Ishikawa (cell line): ENCODE measurements at regions not wholly inside any gene's neighbourhood (a gene's known extent, or its start where the extent isn't known, plus 50 kb on each side); places are given as distances from the start of the nearest gene placed in this dataset.

Source experiments
- CEBPB ChIP-seq: IDR thresholded peaks from 2 replicates; pipeline ENCODE4 v1.6.1; 2012
- CREB1 ChIP-seq: IDR thresholded peaks from 2 replicates; pipeline ENCODE4 v1.6.1; 2012; ENCODE audit warnings: low read depth
- EGR1 ChIP-seq: IDR thresholded peaks from 2 replicates; pipeline ENCODE4 v1.6.1; 2012
- EP300 ChIP-seq: IDR thresholded peaks from 2 replicates; pipeline ENCODE4 v1.6.1; 2012; ENCODE audit warnings: borderline replicate concordance
- FOXM1 ChIP-seq: IDR thresholded peaks from 2 replicates; pipeline ENCODE4 v1.6.1; 2012; ENCODE audit warnings: low read depth, borderline replicate concordance
- NFIC ChIP-seq: IDR thresholded peaks from 2 replicates; pipeline ENCODE4 v1.6.1; 2012
- RAD21 ChIP-seq: IDR thresholded peaks from 2 replicates; pipeline ENCODE4 v1.6.1; 2012; ENCODE audit warnings: low read depth
- REST ChIP-seq: IDR thresholded peaks from 2 replicates; pipeline ENCODE4 v1.6.1; 2012; ENCODE audit warnings: low read depth, mild to moderate bottlenecking
- TAF1 ChIP-seq: IDR thresholded peaks from 2 replicates; pipeline ENCODE4 v1.6.1; 2012; ENCODE audit warnings: low read depth, mild to moderate bottlenecking
- TCF12 ChIP-seq: IDR thresholded peaks from 2 replicates; pipeline ENCODE4 v1.6.1; 2012; ENCODE audit warnings: low read depth
- TEAD4 ChIP-seq: IDR thresholded peaks from 2 replicates; pipeline ENCODE4 v1.6.1; 2012
- YY1 ChIP-seq: IDR thresholded peaks from 2 replicates; pipeline ENCODE4 v1.6.1; 2012; ENCODE audit warnings: low read depth
- ZBTB7A ChIP-seq: IDR thresholded peaks from 2 replicates; pipeline ENCODE4 v1.6.1; 2012; ENCODE audit warnings: low read depth
- TF ChIP-seq, protein P1 (sequence below): IDR thresholded peaks from 2 replicates; pipeline ENCODE4 v1.6.1; 2012
- TF ChIP-seq, protein P2 (sequence below): IDR thresholded peaks from 2 replicates; pipeline ENCODE4 v1.6.1; 2012

DNA sequence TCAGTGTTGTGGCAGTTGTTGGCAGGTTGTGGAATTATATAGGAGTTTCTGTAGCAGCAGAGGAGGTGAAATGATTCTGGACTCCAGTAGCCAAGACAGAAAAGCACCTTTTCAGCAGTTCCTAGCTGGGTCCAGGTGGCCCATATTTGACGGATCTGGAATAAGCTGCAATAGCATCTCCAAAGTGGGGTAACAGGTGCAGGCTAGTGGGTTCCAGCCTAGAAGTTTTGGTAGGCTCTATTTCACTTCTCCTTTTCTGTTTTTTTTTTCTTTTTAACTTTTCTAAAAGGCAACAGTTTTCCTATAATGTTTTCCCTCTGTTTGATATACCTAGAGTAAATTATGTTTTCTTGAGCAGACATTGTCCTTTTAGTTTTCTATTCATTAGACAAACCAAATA, 392.5 kb downstream of the C4orf33 start:
- TF ChIP-seq CREB1 (no peak), ZBTB7A (no peak)

DNA sequence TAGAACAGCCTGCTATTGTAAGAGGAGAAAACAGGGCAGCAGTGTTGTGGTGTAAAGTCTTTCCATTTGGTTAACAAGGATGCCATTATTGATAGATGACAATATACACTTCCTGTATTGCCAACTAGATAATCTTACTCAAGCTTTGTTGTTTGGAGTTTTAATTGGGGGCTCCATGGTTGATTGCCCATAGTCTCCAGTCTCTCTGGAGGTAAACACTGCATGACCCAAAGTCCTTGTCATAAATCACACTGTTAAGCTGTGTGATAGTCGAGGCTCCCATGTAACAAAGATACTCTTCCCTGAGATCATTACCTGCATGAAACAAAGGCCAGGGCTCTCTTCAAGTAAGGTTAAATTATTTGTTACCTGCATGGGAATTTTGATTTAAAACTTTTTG, 394.6 kb downstream of the C4orf33 start:
- TF ChIP-seq CREB1, result no peak
- TF ChIP-seq FOXM1, result no peak
- TF ChIP-seq, protein P1, sequence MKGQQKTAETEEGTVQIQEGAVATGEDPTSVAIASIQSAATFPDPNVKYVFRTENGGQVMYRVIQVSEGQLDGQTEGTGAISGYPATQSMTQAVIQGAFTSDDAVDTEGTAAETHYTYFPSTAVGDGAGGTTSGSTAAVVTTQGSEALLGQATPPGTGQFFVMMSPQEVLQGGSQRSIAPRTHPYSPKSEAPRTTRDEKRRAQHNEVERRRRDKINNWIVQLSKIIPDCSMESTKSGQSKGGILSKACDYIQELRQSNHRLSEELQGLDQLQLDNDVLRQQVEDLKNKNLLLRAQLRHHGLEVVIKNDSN, result no peak
- no peak for TF ChIP-seq NFIC
- no peak for TF ChIP-seq YY1
- no peak for TF ChIP-seq TAF1
- no peak for TF ChIP-seq RAD21
- no peak for TF ChIP-seq EP300
- no peak for TF ChIP-seq TEAD4
- no peak for TF ChIP-seq REST
- TF ChIP-seq, protein P2, sequence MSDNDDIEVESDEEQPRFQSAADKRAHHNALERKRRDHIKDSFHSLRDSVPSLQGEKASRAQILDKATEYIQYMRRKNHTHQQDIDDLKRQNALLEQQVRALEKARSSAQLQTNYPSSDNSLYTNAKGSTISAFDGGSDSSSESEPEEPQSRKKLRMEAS, result no peak
- TF ChIP-seq EGR1, result no peak
- TF ChIP-seq ZBTB7A, result no peak
- TF ChIP-seq CEBPB, result no peak
- no peak for TF ChIP-seq TCF12

GRCh38 chr4:129498626-129499025, 402.7 kb downstream of the C4orf33 start:
- no peak for TF ChIP-seq FOXM1

GRCh38 chr4:129514852-129515251, 418.9 kb downstream of the C4orf33 start:
- TF ChIP-seq CREB1 (no peak), TAF1 (no peak), EGR1 (no peak)
- TF ChIP-seq, protein P2, result no peak

- TF ChIP-seq EGR1 (no peak), ZBTB7A (no peak), RAD21 (no peak), REST (no peak), YY1 (no peak), EP300 (no peak), TCF12 (no peak), FOXM1 (no peak), TEAD4 (no peak), NFIC (no peak)
- TF ChIP-seq, protein P2, result no peak
These were observed 419.4 kb downstream of the C4orf33 start for GRCh38 chr4:129515356-129515755.

DNA sequence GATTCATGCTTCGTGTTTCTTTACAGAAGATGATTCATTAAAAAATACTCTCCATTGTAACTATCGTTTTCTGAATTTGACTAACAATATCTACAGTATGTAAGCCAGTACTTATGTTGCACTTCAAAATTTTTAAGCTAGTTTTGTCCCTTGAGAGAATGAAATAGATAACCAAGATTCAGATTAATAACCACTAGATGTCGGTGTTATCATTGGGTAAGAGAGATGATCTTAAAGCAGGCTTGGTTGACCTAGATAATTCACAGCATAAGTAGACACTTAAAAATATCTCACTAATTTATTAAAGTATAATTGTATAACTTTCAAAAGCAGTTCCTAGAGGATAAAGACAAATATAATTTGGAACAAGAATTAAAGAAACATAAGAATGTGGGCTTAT, 430.9 kb downstream of the C4orf33 start:
- no peak for TF ChIP-seq TEAD4
- TF ChIP-seq RAD21, result peak; percentile 56

DNA sequence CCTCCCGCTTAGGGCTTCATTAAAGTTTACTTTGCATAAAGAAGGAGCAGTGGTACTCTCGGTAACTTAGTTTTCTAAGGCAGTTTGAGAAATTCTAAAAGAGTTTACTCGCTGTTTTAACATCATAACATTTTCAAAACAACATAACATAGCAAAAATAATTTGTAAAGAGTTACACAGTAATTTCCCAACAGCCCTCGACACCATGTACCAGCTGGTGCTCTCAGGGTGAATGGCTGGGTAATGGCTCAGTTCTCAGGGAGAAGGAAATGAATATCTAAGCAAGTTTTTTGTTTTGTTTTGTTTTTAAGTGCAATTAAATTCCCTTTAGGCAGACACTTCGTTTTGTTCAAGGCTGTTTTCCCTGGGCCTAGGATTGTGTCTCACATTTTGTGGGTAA, 435.3 kb downstream of the C4orf33 start:
- TF ChIP-seq TAF1 (no peak), FOXM1 (no peak), TEAD4 (no peak), CEBPB (no peak), EP300 (no peak), REST (no peak)
- TF ChIP-seq, protein P2, result no peak
- TF ChIP-seq, protein P1, result no peak
